H9 (cell line): ENCODE measurements at regions not wholly inside any gene's neighbourhood (a gene's known extent, or its start where the extent isn't known, plus 50 kb on each side); places are given as distances from the start of the nearest gene placed in this dataset.

Experiments
- DNase-seq: peaks from one replicate; pipeline ENCODE4 v3.0.0-alpha.2; 2017
- H2AFZ ChIP-seq: one replicate; pipeline ENCODE4 v1.6.1; 2013; ENCODE audit warnings: mild to moderate bottlenecking, low read length, control low read depth, moderate library complexity
- H2AK5ac ChIP-seq: 2 replicates; pipeline ENCODE4 v1.6.1; 2013; ENCODE audit warnings: low read length, control low read depth, mixed read lengths; ENCODE audit not compliant: insufficient read length
- H2BK120ac ChIP-seq: one replicate; pipeline ENCODE4 v1.6.1; 2013; ENCODE audit warnings: low read depth, mild to moderate bottlenecking, low read length, control low read depth, inconsistent platforms; ENCODE audit not compliant: poor library complexity, severe bottlenecking
- H2BK12ac ChIP-seq: 2 replicates; pipeline ENCODE4 v1.6.1; 2013; ENCODE audit warnings: low read length, control low read depth, mixed read lengths, low read depth; ENCODE audit not compliant: insufficient read length
- H2BK15ac ChIP-seq: 2 replicates; pipeline ENCODE4 v1.6.1; 2013; ENCODE audit warnings: low read depth, low read length, control low read depth
- H2BK20ac ChIP-seq: one replicate; pipeline ENCODE4 v1.6.1; 2013; ENCODE audit warnings: low read depth, mild to moderate bottlenecking, low read length, control low read depth, inconsistent platforms; ENCODE audit not compliant: poor library complexity, severe bottlenecking
- H2BK5ac ChIP-seq: 2 replicates; pipeline ENCODE4 v1.6.1; 2013; ENCODE audit warnings: low read length, control low read depth, mixed read lengths; ENCODE audit not compliant: insufficient read length
- H3K14ac ChIP-seq: 2 replicates; pipeline ENCODE4 v1.6.1; 2013; ENCODE audit warnings: low read length, control low read depth; ENCODE audit not compliant: insufficient read depth
- H3K18ac ChIP-seq: 2 replicates; pipeline ENCODE4 v1.6.1; 2013; ENCODE audit warnings: low read depth, mild to moderate bottlenecking, mixed read lengths, low read length, control low read depth; ENCODE audit not compliant: insufficient read length
- H3K23ac ChIP-seq: 2 replicates; pipeline ENCODE4 v1.6.1; 2013; ENCODE audit warnings: low read length, control low read depth, mixed read lengths, low read depth; ENCODE audit not compliant: insufficient read length
- H3K23me2 ChIP-seq: 2 replicates; pipeline ENCODE4 v1.6.1; 2013; ENCODE audit warnings: low read depth, mild to moderate bottlenecking, mixed read lengths, low read length, control low read depth; ENCODE audit not compliant: insufficient read length, poor library complexity, severe bottlenecking
- H3K27ac ChIP-seq: 2 replicates; pipeline ENCODE4 v1.5.1; 2013; ENCODE audit warnings: low read length, control low read depth, mixed read lengths, low read depth; ENCODE audit not compliant: insufficient read length
- H3K27me3 ChIP-seq: 2 replicates; pipeline ENCODE4 v1.6.1; 2013; ENCODE audit warnings: low read length, control low read depth, inconsistent platforms; ENCODE audit not compliant: insufficient read depth
- H3K4ac ChIP-seq: 2 replicates; pipeline ENCODE4 v1.6.1; 2013; ENCODE audit warnings: low read depth, mild to moderate bottlenecking, control low read depth, inconsistent platforms, low read length, moderate library complexity
- H3K4me1 ChIP-seq: 2 replicates; pipeline ENCODE4 v1.6.1; 2013; ENCODE audit warnings: low read length, control low read depth, inconsistent platforms; ENCODE audit not compliant: insufficient read depth
- H3K4me2 ChIP-seq: 2 replicates; pipeline ENCODE4 v1.6.1; 2013; ENCODE audit warnings: low read length, control low read depth, mixed read lengths; ENCODE audit not compliant: insufficient read length, insufficient read depth
- H3K56ac ChIP-seq: 2 replicates; pipeline ENCODE4 v1.6.1; 2013; ENCODE audit warnings: low read depth, mild to moderate bottlenecking, mixed read lengths, low read length, control low read depth; ENCODE audit not compliant: insufficient read length
- H3K79me1 ChIP-seq: 2 replicates; pipeline ENCODE4 v1.6.1; 2013; ENCODE audit warnings: low read depth, mild to moderate bottlenecking, moderate library complexity, low read length, control low read depth, inconsistent platforms; ENCODE audit not compliant: insufficient read depth, poor library complexity, severe bottlenecking
- H3K79me2 ChIP-seq: 2 replicates; pipeline ENCODE4 v1.6.1; 2013; ENCODE audit warnings: low read length, control low read depth, inconsistent platforms; ENCODE audit not compliant: insufficient read depth
- H3K9ac ChIP-seq: 2 replicates; pipeline ENCODE4 v1.6.1; 2013; ENCODE audit warnings: low read length, control low read depth, mixed read lengths; ENCODE audit not compliant: insufficient read length; ENCODE audit errors: extremely low read depth
- H3K9me3 ChIP-seq: one replicate; pipeline ENCODE4 v1.6.1; 2013; ENCODE audit warnings: low read depth, low read length, inconsistent platforms; ENCODE audit not compliant: control insufficient read depth
- H3T11ph ChIP-seq: one replicate; pipeline ENCODE4 v1.6.1; 2013; ENCODE audit warnings: mild to moderate bottlenecking, low read length, control low read depth, inconsistent platforms
- H4K20me1 ChIP-seq: one replicate; pipeline ENCODE4 v1.6.1; 2013; ENCODE audit not compliant: control insufficient read depth, insufficient read length, insufficient read depth
- H4K5ac ChIP-seq: 2 replicates; pipeline ENCODE4 v1.6.1; 2013; ENCODE audit warnings: low read depth, mild to moderate bottlenecking, mixed read lengths, low read length, control low read depth; ENCODE audit not compliant: insufficient read length
- H4K8ac ChIP-seq: replicated peaks from 2 replicates; pipeline ENCODE4 v1.6.1; 2013; ENCODE audit warnings: low read length, control low read depth, mixed read lengths, low read depth; ENCODE audit not compliant: insufficient read length
- H4K91ac ChIP-seq: 2 replicates; pipeline ENCODE4 v1.6.1; 2013; ENCODE audit warnings: low read depth, mild to moderate bottlenecking, moderate library complexity, mixed read lengths, low read length, control low read depth; ENCODE audit not compliant: insufficient read length
- H3K27ac Mint-ChIP-seq, 3 experiments: 2 replicates in 2 of 3; 3 replicates in 1 of 3; pipeline ENCODE4 v1.8.0; 2020 to 2021; ENCODE audit warnings: mixed read lengths in 3 of 3, mild to moderate bottlenecking in 1 of 3, moderate library complexity in 1 of 3
- H3K27me3 Mint-ChIP-seq: 2 replicates; pipeline ENCODE4 v1.8.0; 2021; ENCODE audit warnings: low read depth, mild to moderate bottlenecking, moderate library complexity, mixed read lengths
- H3K36me3 Mint-ChIP-seq, 3 experiments: 2 replicates in 2 of 3; 3 replicates in 1 of 3; pipeline ENCODE4 v1.8.0; 2020 to 2021; ENCODE audit warnings: low read depth in 3 of 3, mixed read lengths in 3 of 3; ENCODE audit not compliant: insufficient read depth in 1 of 3
- H3K4me1 Mint-ChIP-seq, 2 experiments: 2 replicates each; pipeline ENCODE4 v1.8.0; 2020; ENCODE audit warnings: mixed read lengths in 2 of 2
- H3K4me3 Mint-ChIP-seq, 2 experiments: 2 replicates in 1 of 2; 3 replicates in 1 of 2; pipeline ENCODE4 v1.8.0; 2020 to 2021; ENCODE audit warnings: mild to moderate bottlenecking in 2 of 2, mixed read lengths in 2 of 2, moderate library complexity in 1 of 2
- H3K9me3 Mint-ChIP-seq, 2 experiments: 2 replicates in 1 of 2; 3 replicates in 1 of 2; pipeline ENCODE4 v1.8.0; 2020; ENCODE audit warnings: mild to moderate bottlenecking in 2 of 2, mixed read lengths in 2 of 2, moderate library complexity in 1 of 2
- CTCF ChIP-seq: fragments of 200-600 bp; sonication (generic); conservative IDR thresholded peaks from 3 replicates; pipeline ENCODE4 v1.8.0; 2021; ENCODE audit warnings: antibody characterized with exemption, mild to moderate bottlenecking
- WGBS: extraction: QIAGEN DNeasy Blood & Tissue Kit; methylation state at CpG from one replicate; pipeline ENCODE4 v1.1.7; 2013; ENCODE audit warnings: missing lambda C conversion rate, low lambda C conversion rate, mixed read lengths; ENCODE audit not compliant: insufficient read length; ENCODE audit errors: extremely low coverage; 5-methylcytosine and 5-hydroxymethylcytosine counted together

- Histone ChIP-seq H3T11ph (no peak overlapping the region), H4K5ac (no peak overlapping the region), H2BK120ac (no peak overlapping the region), H3K27ac (no peak overlapping the region), H2BK12ac (no peak overlapping the region), H3K4ac (no peak overlapping the region), H3K23ac (no peak overlapping the region), H4K8ac (no peak overlapping the region), H3K9me3 (no peaks in the 10 kb centered on the region), H3K27me3 (no peaks in the 10 kb centered on the region), H3K79me2 (no peaks in the 10 kb centered on the region), H3K23me2 (no peaks in the 10 kb centered on the region), H2BK5ac (no peak overlapping the region), H3K18ac (no peak overlapping the region), H2BK20ac (no peak overlapping the region), H4K91ac (no peak overlapping the region), H3K14ac (no peak overlapping the region), H3K56ac (no peak overlapping the region), H3K79me1 (no peaks in the 10 kb centered on the region), H4K20me1 (no peaks in the 10 kb centered on the region), H3K9ac (no peak overlapping the region), H2BK15ac (no peak overlapping the region), H3K4me2 (no peak overlapping the region), H2AK5ac (no peak overlapping the region), H2AFZ (no peak overlapping the region), H3K4me1 (no peaks in the 10 kb centered on the region)
- Mint-ChIP-seq H3K36me3 (peaks cover 0 to 6% (median under 1%) of the 10 kb centered on the region in 3 experiments; a peak in 3 of 7 replicates), H3K4me1 (0 out of 4 replicates have a peak, but pooled peaks cover 0 to 3% of the 10 kb centered on the region in 2 experiments), H3K4me3 (no peak overlapping the region), H3K27ac (no peak overlapping the region), H3K9me3 (peaks cover 5 to 6% of the 10 kb centered on the region in 2 experiments), H3K27me3 (no peaks in the 10 kb centered on the region)
- no peak for TF ChIP-seq CTCF
- no CpG with 5 or more reads among the region's 2 CpGs for WGBS
- DNase-seq, result no peak
Measured at GRCh38 chr2:23123686-23124085, 261.3 kb upstream of the KLHL29 start.
